Amygdala (tissue), 56 donors: ENCODE measurements at regions not wholly inside any gene's neighbourhood (a gene's known extent, or its start where the extent isn't known, plus 50 kb on each side); places are given as distances from the start of the nearest gene placed in this dataset.
"Not testable (repeated sequence)": the region's sequence is repeated elsewhere in the genome, so short reads cannot be mapped to it uniquely, and the experiment has no call there.

Experiments
- DNase-seq, 56 donors: peaks; one replicate each; lab custom pipeline; 2025; lab: John Stamatoyannopoulos, UW

GRCh38 chr2:142827170-142827569 is 50.3 kb upstream of the KYNU start:
- DNase-seq = no peak

- DNase-seq = peak in 5 of 56 donors; percentile 1 to 25 (median 7)
Measured at GRCh38 chr2:142825861-142826260, 51.6 kb upstream of the KYNU start.

GRCh38 chr2:142824756-142825155 is 52.7 kb upstream of the KYNU start:
- no peak for DNase-seq

GRCh38 chr2:142822190-142822589 is 55.3 kb upstream of the KYNU start:
- no peak for DNase-seq

GRCh38 chr2:142819411-142819810 is 58.1 kb upstream of the KYNU start:
- DNase-seq = no peak

GRCh38 chr2:142815375-142815774 is 62.1 kb upstream of the KYNU start:
- DNase-seq = no peak

GRCh38 chr2:142813830-142814829 is 63.3 kb upstream of the KYNU start:
- DNase-seq = no peak

- not testable (repeated sequence) for DNase-seq
Measured at GRCh38 chr2:142811644-142812043, 65.8 kb upstream of the KYNU start.

GRCh38 chr2:142805244-142805643 is 72.2 kb upstream of the KYNU start:
- no peak for DNase-seq

- DNase-seq = no peak
Measured at GRCh38 chr2:142803158-142803557, 74.3 kb upstream of the KYNU start.

GRCh38 chr2:142796588-142796987 is 80.9 kb upstream of the KYNU start:
- DNase-seq = no peak

- no peak for DNase-seq
Measured at GRCh38 chr2:142796161-142796560, 81.3 kb upstream of the KYNU start.

GRCh38 chr2:142794850-142795249 is 82.6 kb upstream of the KYNU start:
- DNase-seq = no peak

GRCh38 chr2:142792328-142792727 is 85.1 kb upstream of the KYNU start:
- not testable (repeated sequence) for DNase-seq

GRCh38 chr2:142791335-142791734 is 86.1 kb upstream of the KYNU start:
- DNase-seq = no peak

GRCh38 chr2:142786918-142787702 is 90.4 kb upstream of the KYNU start:
- DNase-seq = no peak

GRCh38 chr2:142782942-142783443 is 94.5 kb upstream of the KYNU start:
- DNase-seq = no peak

GRCh38 chr2:142781146-142781545 is 96.3 kb upstream of the KYNU start:
- no peak for DNase-seq

GRCh38 chr2:142778289-142778688 is 99.2 kb upstream of the KYNU start:
- no peak for DNase-seq

GRCh38 chr2:142777742-142778141 is 99.7 kb upstream of the KYNU start:
- DNase-seq = no peak

- no peak for DNase-seq
Measured at GRCh38 chr2:142769761-142770160, 107.7 kb upstream of the KYNU start.
